ENCODE measurements at regions not wholly inside any gene's neighbourhood (a gene's known extent, or its start where the extent isn't known, plus 50 kb on each side); places are given as distances from the start of the nearest gene placed in this dataset.

GRCh38 chr2:200751786-200752185 is 59.9 kb upstream of the BZW1 start:
- Histone ChIP-seq H3K4me3 (no peak overlapping the region), H3K27ac (no peak overlapping the region), H3K36me3 (no peaks in the 10 kb centered on the region), H3K4me1 (peaks cover 0 to 4% of the 10 kb centered on the region in 2 donors), H3K27me3 (no peaks in the 10 kb centered on the region), H3K9me3 (no peaks in the 10 kb centered on the region)
- TF ChIP-seq, protein P1, sequence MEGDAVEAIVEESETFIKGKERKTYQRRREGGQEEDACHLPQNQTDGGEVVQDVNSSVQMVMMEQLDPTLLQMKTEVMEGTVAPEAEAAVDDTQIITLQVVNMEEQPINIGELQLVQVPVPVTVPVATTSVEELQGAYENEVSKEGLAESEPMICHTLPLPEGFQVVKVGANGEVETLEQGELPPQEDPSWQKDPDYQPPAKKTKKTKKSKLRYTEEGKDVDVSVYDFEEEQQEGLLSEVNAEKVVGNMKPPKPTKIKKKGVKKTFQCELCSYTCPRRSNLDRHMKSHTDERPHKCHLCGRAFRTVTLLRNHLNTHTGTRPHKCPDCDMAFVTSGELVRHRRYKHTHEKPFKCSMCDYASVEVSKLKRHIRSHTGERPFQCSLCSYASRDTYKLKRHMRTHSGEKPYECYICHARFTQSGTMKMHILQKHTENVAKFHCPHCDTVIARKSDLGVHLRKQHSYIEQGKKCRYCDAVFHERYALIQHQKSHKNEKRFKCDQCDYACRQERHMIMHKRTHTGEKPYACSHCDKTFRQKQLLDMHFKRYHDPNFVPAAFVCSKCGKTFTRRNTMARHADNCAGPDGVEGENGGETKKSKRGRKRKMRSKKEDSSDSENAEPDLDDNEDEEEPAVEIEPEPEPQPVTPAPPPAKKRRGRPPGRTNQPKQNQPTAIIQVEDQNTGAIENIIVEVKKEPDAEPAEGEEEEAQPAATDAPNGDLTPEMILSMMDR (IDR thresholded peaks at IDR 0.05): no peak
- intact Hi-C loops (cut with DNase I): no loop called here
- DNase-seq (no peak), ATAC-seq (no peak)

- no peak for ATAC-seq
- no peak for DNase-seq
- Histone ChIP-seq H3K36me3 (no peaks in the 10 kb centered on the region), H3K9me3 (no peaks in the 10 kb centered on the region), H3K4me3 (no peak overlapping the region), H3K27me3 (no peaks in the 10 kb centered on the region), H3K27ac (no peak overlapping the region), H3K4me1 (peaks cover 0 to 4% of the 10 kb centered on the region in 2 donors)
- intact Hi-C loops (cut with DNase I): no loop called here
- TF ChIP-seq, protein P1 (IDR thresholded peaks at IDR 0.05): no peak
Observed at GRCh38 chr2:200752332-200752731, 59.4 kb upstream of the BZW1 start.

- TF ChIP-seq, protein P1 (IDR thresholded peaks at IDR 0.05): no peak
- no peak overlapping the region for H3K4me3 ChIP-seq
- H3K36me3 ChIP-seq: no peaks in the 10 kb centered on the region
- no peak overlapping the region for H3K27ac ChIP-seq
- DNase-seq: no peak
- ATAC-seq: no peak
- H3K9me3 ChIP-seq: no peaks in the 10 kb centered on the region
- intact Hi-C loops (cut with DNase I): no loop called here
- H3K4me1 ChIP-seq: peaks cover 0 to 3% of the 10 kb centered on the region in 2 donors
- no peaks in the 10 kb centered on the region for H3K27me3 ChIP-seq
Observed at GRCh38 chr2:200752835-200753234, 58.9 kb upstream of the BZW1 start.

- Histone ChIP-seq H3K4me3 (no peak overlapping the region), H3K27ac (no peak overlapping the region), H3K4me1 (no peaks in the 10 kb centered on the region), H3K27me3 (no peaks in the 10 kb centered on the region), H3K36me3 (no peaks in the 10 kb centered on the region), H3K9me3 (no peaks in the 10 kb centered on the region)
- peak; percentile 89 for ATAC-seq
- no peak for DNase-seq
- TF ChIP-seq, protein P1 (IDR thresholded peaks at IDR 0.05): no peak
- intact Hi-C loops (cut with DNase I): no loop called here
Observed at GRCh38 chr2:200756618-200757321, 54.9 kb upstream of the BZW1 start.

- TF ChIP-seq, protein P1 (IDR thresholded peaks at IDR 0.05): no peak
- H3K36me3 ChIP-seq: no peaks in the 10 kb centered on the region
- H3K27ac ChIP-seq: no peak overlapping the region
- no peak overlapping the region for H3K4me3 ChIP-seq
- H3K9me3 ChIP-seq: no peaks in the 10 kb centered on the region
- no peaks in the 10 kb centered on the region for H3K27me3 ChIP-seq
- DNase-seq: no peak
- no peaks in the 10 kb centered on the region for H3K4me1 ChIP-seq
- ATAC-seq: no peak
- intact Hi-C loops (cut with DNase I): no loop called here
Observed at GRCh38 chr2:200757399-200757798, 54.3 kb upstream of the BZW1 start.

Measured in left lung (tissue), 4 donors.